Stimulated activated naive CD8-positive, alpha-beta T cell treated with anti-CD3 and anti-CD28 coated beads, Interleukin-15, Interleukin-2, amounts not matched to agents 100 U/mL and 50 U/mL, for 24 hours (primary cell): ENCODE measurements at regions not wholly inside any gene's neighbourhood (a gene's known extent, or its start where the extent isn't known, plus 50 kb on each side); places are given as distances from the start of the nearest gene placed in this dataset.

Experiments
- ATAC-seq: fragments of 150-1000 bp; cut with Tn5 transposase; one replicate; pipeline ENCODE4 v1.10.0; 2021
- DNase-seq: peaks from one replicate; pipeline ENCODE4 v3.0.0; 2021

DNA sequence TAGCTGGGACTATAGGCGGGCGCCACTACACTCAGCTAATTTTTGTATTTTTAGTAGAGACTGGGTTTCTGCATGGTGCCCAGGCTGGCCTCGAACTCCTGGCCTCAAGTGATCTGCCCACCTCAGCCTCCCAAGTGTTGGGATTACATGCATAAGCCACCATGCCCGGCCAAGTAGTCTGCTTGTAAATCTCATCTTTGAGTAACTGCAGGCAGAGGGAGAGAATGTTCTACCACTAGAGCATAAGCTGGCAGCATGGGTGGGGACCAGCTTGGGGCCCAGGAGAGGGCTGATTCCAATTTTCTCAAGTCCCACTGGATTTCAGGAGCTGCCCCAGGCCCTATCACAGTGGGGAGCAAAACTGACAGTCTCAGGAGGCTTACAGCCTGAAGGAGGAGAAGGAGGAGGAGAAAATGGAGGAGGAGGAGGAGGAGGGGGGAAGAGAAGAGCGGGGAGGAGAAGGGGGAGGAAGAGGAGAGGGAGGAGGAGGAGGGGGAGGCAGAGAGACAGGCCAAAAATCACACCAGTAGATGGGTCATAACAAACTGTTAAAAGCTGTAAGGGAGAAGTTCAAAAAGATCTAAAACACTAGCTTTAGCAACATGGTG, 229.1 kb upstream of the IGF1R start:
- ATAC-seq (no peak), DNase-seq (no peak)

DNA sequence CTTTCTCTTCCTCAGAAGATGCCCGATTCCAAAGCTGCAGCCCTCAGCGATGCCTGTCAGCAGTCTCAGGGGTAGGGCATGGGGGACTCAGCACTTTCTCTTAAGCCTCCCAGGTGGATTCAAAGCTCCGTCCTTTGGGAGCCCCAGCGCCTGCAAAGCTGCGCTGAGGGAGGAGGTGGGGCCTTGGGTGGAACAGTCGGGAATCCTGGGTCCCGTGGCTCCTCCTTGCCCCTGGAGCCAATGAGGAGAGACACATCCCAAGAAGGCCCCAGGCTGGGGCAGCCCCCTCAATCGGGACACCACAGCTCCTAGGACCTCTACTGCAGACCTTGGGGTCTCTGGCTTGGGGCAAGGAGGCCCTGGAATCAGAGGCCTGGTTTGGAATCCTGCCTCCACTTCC, 227.5 kb upstream of the IGF1R start:
- DNase-seq = no peak
- ATAC-seq = no peak

DNA sequence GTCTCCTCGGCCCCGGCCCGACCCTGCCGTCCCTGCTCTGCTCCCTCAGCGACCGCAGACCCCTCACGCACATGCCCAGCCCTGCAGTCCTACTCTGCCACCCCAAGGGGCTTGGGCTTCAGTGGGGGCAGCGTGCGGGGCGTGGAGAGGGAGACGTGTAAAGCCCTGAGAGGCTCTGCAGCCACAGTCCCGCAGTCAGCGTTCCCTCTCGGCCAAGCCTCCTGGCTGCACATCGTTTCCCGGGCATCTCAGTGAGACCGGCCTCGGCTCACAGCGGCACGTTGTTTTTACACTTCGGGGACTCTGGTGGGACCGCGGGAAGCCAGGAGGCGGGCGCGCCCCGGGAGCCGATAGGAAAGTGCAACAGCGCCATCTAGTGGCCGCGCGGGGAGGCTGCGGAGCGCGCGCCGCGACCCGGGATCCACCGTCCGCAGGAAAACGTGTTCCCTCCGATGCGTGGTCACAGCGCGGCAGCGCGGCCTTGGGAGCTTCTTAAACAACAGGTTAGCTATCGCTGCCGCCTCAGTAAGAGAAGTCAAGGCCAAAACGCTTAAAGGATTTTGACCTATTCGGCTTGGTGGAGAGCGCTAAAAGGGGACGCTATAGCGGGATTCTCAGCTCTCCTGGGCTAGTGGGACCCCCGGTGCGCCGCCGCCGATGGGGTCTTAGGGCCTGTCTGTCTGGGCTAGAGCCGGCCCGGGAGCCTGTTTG, 226.8 kb upstream of the IGF1R start:
- DNase-seq (peak; percentile 78), ATAC-seq (peak; percentile 74)

DNA sequence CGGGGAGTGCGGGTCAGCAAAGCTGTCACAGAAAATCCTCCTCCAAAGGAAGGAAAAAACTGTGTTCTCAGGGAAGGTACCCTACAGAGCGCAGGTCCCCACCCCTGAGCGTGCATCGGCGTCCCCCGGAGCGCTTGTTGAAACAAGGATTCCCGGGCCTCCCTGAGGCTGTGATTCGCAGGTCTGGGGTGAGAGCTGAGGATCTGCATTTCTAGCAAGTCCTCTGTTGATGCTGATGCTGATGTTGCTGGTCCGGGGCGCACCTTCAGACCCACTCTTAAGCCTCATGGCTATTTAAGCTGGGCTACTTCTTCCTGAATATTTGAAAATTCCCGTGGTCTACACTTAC, 226.2 kb upstream of the IGF1R start:
- ATAC-seq (no peak), DNase-seq (no peak)

DNA sequence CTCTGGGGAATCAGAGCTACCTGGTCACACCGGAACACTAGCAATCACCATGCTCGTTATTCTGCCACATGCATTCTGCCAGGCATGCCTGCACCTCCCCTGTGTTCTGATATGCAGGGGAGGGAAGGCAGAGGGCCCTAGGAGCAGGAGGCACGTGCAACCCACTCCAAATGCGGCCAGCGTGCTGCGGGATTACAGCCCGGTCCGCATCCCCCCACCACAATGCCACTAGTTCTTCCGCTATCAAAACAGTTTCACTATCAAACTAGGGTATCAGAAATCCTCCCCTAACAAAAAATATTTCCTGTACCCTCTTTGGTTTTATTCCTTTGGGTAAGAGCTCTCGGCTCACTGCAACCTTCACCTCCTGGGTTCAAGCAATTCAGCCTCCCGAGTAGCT, 223.2 kb upstream of the IGF1R start:
- ATAC-seq (no peak), DNase-seq (no peak)

DNA sequence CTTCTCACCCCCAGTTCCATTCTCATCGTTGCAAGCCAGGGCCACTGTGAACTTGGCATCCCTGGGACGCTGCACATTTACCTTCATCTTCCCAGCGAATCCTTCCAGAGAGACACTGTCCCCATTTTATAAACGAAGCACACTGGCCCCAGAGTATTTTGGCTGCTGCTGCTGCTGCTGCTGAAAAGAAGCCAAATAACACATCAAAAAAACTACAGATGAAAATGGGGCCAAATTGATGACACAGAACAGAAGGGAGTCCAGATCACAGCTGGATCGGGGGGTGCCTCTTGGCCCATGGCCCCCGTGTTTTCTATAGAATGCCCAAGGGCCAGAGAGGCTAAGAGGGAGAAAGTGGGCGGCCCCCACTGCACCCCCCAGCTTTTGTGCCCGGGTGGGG, 221.0 kb upstream of the IGF1R start:
- ATAC-seq = no peak

DNA sequence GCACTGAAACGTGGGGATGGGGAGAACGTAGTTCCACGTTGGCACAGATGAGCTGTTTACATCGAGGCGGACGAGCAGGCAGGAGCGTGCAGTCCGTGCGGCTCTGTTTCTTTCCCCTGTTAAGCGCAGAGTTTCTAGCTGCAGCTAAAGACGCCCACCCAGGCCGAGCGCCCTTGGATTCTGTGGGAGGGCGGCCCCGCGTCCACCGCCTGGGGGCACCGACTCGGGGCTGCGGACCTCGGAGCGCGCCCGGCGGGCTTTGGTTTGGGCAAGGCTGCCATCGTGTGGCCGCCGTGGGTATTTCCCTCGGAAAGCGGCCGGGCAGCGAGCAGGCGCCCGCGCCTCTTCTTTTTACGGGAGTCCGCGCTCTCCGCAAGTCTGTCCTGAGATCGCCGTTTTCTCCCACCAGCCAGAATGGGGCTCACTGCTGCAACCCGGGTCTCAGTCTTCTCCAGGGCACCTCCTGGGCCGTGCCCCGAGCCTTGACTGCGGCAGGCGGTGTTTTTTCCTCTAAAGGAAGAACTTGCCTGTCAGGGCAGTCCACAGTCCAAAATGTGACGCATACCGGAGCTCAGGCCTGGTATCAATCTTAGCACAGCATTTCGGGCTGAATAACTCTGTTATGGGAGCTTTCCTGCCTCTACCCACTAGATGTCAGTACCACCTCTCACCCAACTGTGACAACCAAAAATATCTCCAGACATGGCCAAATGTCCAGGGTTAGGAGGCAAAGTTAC, 219.9 kb upstream of the IGF1R start:
- ATAC-seq (peak; percentile 74), DNase-seq (peak; percentile 76)

More for the DNA sequence above, 221.0 kb upstream of the IGF1R start:
- DNase-seq = no peak

DNA sequence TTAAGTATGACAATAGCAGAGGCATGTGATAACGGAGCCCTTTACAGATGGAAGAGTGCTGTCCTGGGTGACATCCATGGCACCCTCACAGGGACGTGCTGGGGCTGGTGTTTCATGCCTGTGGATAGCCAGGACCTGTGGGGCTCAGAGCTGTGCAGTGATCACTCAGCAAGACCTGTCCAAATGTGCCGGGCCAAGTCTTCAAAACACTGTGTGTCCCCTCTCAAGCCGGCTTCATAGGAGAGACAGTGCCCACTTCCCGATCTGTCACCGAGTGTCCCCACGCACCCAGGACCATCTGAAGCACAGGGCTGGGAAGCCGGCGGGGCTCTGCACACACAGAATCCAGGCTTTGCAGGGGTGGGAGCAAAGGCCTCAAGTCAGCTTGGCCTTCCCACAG, 217.2 kb upstream of the IGF1R start:
- no peak for ATAC-seq
- DNase-seq = no peak

DNA sequence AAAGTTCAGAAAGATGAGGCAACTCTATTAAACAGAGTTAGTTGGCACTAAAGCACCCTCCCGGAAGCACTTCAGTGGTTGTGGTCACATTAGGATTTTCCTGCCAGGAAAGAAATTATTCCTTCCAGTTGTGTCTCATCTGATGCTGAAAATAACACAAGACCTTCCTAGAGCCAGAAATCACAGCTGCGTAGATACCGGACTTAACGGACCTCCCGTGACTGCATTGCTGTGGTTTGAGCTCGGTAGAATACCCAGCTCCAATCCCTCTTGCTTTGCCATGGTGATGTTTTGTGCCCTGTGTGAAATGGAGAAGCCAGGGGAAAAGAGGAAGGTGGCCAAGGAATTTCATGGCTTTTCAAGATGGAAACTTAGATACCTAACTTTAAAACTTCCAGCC, 215.0 kb upstream of the IGF1R start:
- DNase-seq = no peak
- ATAC-seq = no peak

DNA sequence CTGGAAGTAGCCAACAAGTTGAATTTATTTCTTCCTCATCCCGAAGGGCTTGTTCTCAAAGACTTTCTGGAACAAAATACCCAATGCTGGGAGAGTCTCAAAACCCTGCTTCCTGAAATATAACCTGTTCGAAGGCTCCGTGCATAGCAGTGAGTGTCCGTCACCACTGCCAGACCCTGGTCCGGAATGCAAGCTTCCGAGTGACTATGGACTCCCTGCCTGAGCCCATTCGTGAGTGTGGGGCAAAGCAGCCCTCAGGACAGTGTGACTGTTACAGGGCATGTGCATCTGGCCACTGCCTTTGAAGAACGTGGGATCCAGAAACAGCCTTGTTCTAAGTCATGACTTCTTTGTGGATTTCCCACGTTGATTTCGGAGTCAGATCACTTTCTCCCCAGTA, 214.5 kb upstream of the IGF1R start:
- DNase-seq (no peak), ATAC-seq (no peak)

DNA sequence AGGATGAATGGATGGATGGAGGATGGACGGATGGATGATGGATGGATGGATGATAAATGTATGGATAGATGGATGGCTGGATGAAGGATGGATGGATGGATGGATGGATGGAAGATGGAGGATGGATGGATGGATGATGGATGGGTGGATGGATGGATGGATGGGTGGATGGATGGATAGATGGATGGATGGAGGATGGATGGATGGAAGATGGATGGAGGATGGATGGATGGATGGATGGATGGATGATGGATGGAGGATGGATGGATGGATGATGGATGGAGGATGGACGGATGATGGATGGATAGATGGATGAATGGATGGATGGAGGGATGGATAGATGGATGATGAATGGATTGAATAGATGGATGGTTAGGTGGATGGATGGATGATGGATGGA, 210.6 kb upstream of the IGF1R start:
- no peak for ATAC-seq
- no peak for DNase-seq

DNA sequence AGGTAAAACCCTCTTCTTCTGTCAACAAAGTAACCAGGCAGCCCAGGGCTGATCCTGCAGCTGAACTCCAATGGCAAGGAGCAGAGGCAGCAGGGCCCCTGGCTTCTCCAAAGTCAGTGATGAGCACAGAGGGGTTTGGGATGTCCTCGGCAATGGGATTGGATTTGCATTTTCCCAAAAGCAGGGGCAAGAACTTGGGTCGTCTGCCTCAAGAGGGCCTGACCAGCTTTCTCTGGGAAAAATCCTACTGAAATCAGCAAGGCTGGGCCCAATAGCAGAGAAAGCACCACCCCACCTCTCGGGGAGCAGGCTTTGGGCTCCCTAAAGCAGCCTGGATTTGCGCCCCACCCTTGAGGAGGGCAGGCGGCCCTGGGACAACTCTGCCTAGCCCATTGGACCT, 210.0 kb upstream of the IGF1R start:
- DNase-seq = no peak
- ATAC-seq = no peak

DNA sequence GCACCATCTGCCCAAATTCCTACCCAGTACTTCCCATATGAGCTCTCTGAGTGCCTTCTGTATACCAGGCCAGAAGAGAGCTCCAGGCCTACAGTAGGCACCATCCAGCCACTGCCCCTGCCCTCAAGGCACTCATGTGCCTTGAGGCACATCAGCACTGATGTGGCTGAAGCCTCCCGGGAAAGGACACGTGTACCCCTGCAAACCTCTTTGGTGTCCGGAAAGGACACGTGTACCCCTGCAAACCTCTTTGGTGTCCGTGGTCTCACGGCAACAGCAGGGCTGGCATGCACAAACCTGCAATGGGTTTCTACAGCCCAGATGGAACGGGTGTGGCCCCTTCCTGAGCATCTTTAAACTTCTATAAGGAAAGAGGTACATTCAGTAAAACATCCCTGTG, 209.4 kb upstream of the IGF1R start:
- ATAC-seq = no peak
- DNase-seq = no peak

DNA sequence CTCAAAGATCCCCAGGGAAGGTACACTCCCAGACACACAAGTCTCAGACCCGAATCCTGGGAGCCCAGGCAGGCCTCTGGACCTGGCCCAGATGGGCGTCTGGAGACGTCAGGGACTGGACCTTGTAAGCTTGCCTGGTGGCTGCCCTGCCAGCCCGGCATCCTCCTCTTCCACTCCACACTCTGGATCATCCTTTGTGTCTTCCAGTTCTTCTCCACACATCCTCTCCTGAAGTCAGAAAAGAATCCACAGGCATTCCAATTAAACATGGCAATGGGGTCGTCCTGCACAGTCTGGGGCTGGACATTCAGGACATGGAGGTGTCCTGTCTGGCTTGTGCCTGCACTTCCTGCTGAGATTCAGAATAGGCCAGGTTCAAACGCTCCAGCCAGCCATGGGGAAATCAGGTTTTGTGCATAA, 208.8 kb upstream of the IGF1R start:
- DNase-seq = no peak
- ATAC-seq = no peak

DNA sequence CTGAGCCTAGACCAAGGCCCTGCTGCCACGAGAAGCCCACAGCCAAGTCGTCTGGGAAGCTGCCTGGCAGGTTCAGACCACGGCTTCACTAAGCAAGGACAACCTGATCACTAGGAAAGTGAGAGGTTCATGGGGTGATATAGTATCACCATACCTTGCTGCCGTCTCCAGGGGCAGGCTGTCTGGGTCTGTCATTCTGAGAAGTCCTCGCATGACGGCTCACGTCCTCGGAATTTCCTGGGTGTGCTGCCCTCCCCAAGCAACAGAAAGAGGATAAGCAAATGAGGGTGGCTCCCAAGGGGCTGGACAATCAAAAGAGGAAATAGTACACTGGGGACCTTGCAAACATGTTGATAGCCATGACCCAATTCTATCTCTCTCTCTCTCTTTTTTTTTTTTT, 207.4 kb upstream of the IGF1R start:
- DNase-seq (no peak), ATAC-seq (no peak)

DNA sequence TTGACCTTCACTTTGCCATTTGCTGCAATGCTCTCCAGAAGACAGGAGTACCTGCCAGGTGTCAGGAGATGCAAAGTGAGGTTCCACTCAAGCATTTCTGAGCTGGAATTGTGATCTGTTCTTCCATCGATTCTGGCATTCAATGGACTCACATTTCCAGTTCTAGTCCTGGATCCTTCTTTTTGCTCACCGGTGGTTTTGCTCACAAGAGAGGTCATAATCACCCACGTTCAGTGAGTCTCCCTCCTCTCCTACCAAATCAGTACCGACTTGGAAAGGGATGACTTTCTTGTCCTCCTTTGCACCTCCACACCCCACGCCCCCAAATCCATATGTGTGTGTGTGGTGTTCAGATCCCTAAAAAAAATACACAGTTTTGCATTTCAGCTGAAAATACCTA, 206.7 kb upstream of the IGF1R start:
- DNase-seq (no peak), ATAC-seq (no peak)

DNA sequence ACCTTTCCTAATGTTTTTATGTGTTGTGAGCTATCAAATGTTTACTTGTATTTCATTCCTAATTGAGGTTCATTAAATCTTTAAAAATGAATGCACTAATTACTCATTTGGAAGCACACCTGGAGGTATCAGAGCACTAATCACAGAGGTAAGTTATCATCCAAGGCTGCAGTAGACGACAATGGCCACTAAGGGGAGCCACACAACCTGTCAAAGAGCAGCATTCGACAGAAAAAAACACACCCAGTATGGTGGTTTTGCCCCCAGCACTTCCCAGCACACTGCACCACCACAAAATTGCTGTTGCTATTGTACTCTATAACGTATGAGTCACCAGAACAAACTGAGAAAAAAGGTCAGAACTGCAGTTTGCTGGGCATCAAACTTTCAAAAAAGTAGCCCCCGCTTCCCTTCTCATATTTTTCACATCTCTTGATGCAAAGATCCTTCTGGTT, 205.9 kb upstream of the IGF1R start:
- peak; percentile 75 for ATAC-seq
- peak; percentile 47 for DNase-seq

DNA sequence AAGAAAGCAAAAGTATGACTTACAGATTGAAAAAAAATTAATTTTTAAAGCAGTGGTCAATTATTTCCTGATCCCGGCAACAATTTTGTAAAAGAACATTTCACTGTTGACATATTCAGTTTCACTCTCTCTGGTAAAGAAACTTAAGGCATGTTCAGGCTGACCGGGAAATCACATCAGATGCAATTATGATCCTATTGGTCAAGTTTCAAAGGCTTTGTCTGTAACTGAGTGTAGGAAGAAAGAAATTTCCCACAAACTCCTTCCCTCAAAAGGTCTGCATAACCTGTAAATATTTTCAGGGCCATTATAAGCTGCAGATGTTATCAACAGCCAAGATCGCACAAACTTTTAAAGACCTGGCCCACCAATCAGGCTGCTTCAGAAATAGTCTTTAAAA, 205.4 kb upstream of the IGF1R start:
- DNase-seq = no peak

DNA sequence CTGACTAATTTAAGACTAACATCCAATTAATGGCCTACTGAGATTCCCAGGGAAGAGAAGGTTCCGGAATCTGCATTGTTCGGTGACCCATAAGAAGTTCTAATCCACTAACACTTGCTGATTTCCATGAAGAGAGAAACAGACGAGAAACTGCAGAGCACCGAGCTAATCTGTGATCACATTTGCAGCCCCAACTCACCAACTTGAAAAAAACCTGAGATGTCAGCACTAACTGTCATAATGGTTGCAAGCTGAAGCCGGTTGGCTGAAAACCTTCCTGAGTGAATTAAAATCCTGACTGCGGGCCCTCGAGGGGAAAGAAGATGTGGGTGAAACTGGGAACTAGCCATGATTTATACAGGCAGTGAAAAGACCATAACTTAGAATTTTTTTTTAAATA, 204.8 kb upstream of the IGF1R start:
- DNase-seq = no peak
- ATAC-seq = no peak

More for the DNA sequence above, 205.4 kb upstream of the IGF1R start:
- ATAC-seq = no peak

DNA sequence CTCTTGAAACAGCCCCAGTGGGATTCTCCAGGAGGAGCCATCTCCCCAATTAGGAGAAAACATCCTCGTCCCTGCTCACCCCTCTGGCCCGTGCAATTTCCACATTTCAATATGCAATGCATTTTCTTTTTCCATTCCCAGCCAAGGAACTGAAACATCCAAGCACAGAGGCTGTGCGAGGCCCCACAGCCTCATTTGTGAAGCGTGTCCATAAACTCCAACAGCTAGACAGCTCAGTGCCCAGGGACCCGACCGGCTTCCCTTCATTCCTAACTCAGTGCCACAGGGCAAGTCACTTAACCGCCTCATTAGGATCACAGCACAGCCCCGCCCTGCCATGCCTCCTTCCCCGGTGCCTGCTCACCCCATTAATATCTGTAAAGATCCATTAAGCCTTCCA, 204.2 kb upstream of the IGF1R start:
- no peak for ATAC-seq
- DNase-seq = no peak

DNA sequence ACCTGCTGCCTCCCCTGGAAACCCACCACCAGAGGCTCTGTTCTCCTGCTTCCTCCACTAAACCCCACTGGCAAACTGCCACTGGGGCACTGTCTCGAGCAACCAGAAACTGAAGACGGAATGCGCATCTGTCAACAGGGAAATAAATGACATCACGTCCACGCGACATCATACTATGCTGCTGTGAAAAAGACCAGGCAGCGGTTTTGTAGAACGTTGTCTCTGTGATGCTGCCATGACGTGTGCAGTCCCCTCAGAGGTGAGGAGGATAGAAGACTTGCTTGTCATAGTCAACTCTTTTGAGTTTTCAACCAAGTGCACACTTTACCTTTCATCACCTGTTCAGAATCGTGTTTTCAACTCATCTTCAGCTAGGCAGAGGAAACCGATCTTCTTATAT, 203.0 kb upstream of the IGF1R start:
- DNase-seq = no peak
- no peak for ATAC-seq

DNA sequence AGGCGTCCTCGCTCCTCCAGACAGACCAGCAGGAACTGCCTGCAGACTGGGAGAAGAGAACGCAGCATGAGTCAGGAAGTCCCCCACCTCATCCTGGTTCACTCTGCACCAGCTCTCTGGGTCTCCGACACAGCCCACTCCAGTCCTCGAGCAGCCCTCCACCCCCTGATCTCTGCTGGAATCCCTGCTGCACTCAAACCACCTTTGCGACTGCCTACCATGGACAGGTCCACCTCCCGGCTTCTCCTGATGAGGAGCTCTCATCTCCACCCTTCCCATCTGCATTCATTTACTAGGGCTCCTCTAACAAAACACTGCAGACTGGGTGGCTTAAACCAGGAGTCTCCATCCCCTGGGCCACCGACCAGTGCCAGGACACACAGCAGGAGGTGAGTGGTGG, 202.3 kb upstream of the IGF1R start:
- no peak for ATAC-seq

DNA sequence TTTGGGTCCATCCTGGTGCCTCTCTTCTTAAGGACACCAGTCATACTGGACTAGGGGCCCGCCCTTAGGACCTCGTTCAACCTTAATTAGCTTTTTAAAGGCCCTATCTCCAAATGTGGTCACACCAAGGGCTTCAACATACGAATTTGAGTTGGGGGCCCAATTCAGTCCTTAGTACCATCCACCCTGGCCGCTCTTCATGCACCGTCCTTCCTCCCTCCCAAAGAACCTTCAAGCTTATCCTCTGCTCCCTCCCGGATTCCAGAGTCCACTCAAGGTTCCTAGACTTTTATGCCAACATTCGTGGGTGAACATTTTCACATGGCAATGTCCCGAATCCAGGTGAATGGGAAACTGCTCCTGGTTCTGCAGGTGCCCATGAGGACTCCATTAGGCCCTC, 201.3 kb upstream of the IGF1R start:
- no peak for ATAC-seq
- DNase-seq = no peak

More for the DNA sequence above, 202.3 kb upstream of the IGF1R start:
- no peak for DNase-seq

DNA sequence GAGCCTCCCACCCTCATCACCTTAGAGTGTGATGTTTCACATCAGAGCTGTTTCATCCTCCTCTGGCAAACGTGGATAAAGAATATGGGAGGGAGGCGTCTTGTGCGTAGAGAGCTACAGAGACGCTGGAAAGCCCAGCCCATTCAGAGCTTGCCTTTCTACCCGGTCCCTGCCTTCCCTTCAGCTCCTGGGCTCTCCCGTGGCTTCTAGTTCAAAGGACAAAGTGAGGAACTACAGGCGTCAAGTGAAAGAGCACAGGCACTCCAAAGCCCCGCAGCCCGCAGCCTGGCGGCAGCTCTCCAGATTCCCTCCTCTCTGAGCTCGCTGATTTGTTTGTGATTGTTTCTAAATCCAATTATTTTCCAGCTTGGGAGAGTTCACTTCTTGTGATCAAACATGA, 197.1 kb upstream of the IGF1R start:
- DNase-seq (no peak), ATAC-seq (no peak)
